GM12874 (cell line): ENCODE measurements at regions not wholly inside any gene's neighbourhood (a gene's known extent, or its start where the extent isn't known, plus 50 kb on each side); places are given as distances from the start of the nearest gene placed in this dataset.

Experiments used
- CTCF ChIP-seq: IDR thresholded peaks from 2 replicates; pipeline ENCODE4 v1.5.1; 2011; ENCODE audit warnings: low read depth, mild to moderate bottlenecking, control low read depth, low read length, moderate library complexity; ENCODE audit not compliant: insufficient read depth

- TF ChIP-seq CTCF = no peak
Observed at GRCh38 chr7:106767498-106768323, 97.4 kb upstream of the PIK3CG start.

- TF ChIP-seq CTCF = no peak
Observed at GRCh38 chr7:106768324-106768751, 96.7 kb upstream of the PIK3CG start.

- no peak for TF ChIP-seq CTCF
Observed at GRCh38 chr7:106770191-106770590, 94.9 kb upstream of the PIK3CG start.

- no peak for TF ChIP-seq CTCF
Observed at GRCh38 chr7:106772655-106773108, 92.4 kb upstream of the PIK3CG start.

GRCh38 chr7:106773228-106773627, 91.9 kb upstream of the PIK3CG start:
- no peak for TF ChIP-seq CTCF

GRCh38 chr7:106773721-106774120, 91.4 kb upstream of the PIK3CG start:
- TF ChIP-seq CTCF = no peak

GRCh38 chr7:106774213-106774767, 90.8 kb upstream of the PIK3CG start:
- no peak for TF ChIP-seq CTCF
